BJ (cell line): ENCODE measurements at regions not wholly inside any gene's neighbourhood (a gene's known extent, or its start where the extent isn't known, plus 50 kb on each side); places are given as distances from the start of the nearest gene placed in this dataset.

Experiments used
- CTCF ChIA-PET: fragments of 350-600 bp; formaldehyde crosslinking; extraction: SDS; loops from one replicate; lab custom pipeline; 2021; ENCODE audit warnings: antibody characterized with exemption, inconsistent platforms; lab: Yijun Ruan, JAX
- POLR2A ChIA-PET: fragments of 300-600 bp; sonication (Branson Sonifier 250); formaldehyde crosslinking; extraction: SDS; loops from one replicate; lab custom pipeline; 2021; ENCODE audit warnings: antibody characterized with exemption; lab: Charles Lee
- DNase-seq: peaks from one replicate; pipeline ENCODE4 v3.0.0-alpha.2; 2011; ENCODE audit warnings: low read depth
- H3K27me3 ChIP-seq: 2 replicates; pipeline ENCODE4 v1.6.0; 2011; ENCODE audit warnings: low read length; ENCODE audit not compliant: control insufficient read depth, insufficient read depth
- H3K36me3 ChIP-seq: 2 replicates; pipeline ENCODE4 v1.5.1; 2011; ENCODE audit warnings: low read length; ENCODE audit not compliant: control insufficient read depth, insufficient read depth
- H3K4me3 ChIP-seq: 2 replicates; pipeline ENCODE4 v1.5.1; 2011; ENCODE audit warnings: low read depth, mild to moderate bottlenecking, control low read depth, low read length
- TF ChIP-seq, protein P1 (sequence below): IDR thresholded peaks from 2 replicates; pipeline ENCODE4 v1.5.1; 2011; ENCODE audit warnings: low read depth, mild to moderate bottlenecking, control low read depth, inconsistent platforms, low read length, moderate library complexity; ENCODE audit not compliant: insufficient read depth

DNA sequence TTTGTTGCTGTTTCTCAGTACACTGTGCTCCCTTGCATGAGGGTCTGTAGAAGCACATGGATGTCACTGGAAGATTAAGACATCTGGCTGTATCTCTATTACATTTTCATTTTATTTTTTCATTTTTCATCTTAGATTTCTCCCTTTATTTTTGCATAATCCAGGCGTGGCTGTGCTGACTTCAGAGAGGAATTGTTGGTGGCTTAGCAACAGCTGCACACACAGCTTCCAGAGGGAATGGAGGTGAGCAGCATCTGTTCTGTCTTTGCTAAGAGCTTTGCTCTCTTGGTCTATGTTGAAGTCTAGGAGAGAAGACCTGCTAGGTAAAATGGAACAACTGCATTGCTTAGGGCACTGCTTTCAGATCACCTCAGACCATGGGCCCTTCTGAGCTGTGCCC lies 254.4 kb upstream of the SP4 start:
- TF ChIP-seq, protein P1, sequence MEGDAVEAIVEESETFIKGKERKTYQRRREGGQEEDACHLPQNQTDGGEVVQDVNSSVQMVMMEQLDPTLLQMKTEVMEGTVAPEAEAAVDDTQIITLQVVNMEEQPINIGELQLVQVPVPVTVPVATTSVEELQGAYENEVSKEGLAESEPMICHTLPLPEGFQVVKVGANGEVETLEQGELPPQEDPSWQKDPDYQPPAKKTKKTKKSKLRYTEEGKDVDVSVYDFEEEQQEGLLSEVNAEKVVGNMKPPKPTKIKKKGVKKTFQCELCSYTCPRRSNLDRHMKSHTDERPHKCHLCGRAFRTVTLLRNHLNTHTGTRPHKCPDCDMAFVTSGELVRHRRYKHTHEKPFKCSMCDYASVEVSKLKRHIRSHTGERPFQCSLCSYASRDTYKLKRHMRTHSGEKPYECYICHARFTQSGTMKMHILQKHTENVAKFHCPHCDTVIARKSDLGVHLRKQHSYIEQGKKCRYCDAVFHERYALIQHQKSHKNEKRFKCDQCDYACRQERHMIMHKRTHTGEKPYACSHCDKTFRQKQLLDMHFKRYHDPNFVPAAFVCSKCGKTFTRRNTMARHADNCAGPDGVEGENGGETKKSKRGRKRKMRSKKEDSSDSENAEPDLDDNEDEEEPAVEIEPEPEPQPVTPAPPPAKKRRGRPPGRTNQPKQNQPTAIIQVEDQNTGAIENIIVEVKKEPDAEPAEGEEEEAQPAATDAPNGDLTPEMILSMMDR = no peak
- CTCF ChIA-PET = no interaction called here
- Histone ChIP-seq H3K36me3 (no peaks in the 10 kb centered on the region), H3K4me3 (no peak overlapping the region), H3K27me3 (no peaks in the 10 kb centered on the region)
- no peak for DNase-seq
- POLR2A ChIA-PET = no interaction called here

DNA sequence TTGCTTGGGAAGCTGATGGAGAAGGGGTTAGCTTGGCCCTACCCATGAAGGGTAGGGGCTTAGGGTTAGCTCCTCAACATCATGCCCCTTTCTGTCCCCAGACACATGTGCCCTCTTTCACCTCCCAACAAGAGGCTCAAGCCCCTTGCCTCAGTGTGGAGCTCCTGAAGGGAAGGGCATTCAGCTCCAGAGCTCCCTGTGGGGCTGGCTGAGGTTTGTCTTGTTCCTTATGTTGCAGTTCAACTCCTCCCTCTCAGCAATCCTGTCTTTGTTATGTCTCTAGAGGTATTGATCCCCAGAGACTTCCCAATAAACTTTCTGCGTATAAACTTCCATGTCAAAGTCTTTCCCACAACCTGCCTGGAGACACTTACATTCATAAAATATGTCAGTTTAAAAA lies 252.2 kb upstream of the SP4 start:
- DNase-seq = no peak
- Histone ChIP-seq H3K36me3 (no peaks in the 10 kb centered on the region), H3K27me3 (no peaks in the 10 kb centered on the region), H3K4me3 (no peak overlapping the region)
- TF ChIP-seq, protein P1 = no peak
- ChIA-PET CTCF (no interaction called here), POLR2A (no interaction called here)

GRCh38 chr7:21184942-21185652 lies 242.8 kb upstream of the SP4 start:
- TF ChIP-seq, protein P1 = no peak
- CTCF ChIA-PET = interaction anchor here (0.8 kb wide), 1 partner anchor 289 kb away, joined by 3 read pairs; no protein-coding TSS in a partner anchor
- POLR2A ChIA-PET = no interaction called here

DNA sequence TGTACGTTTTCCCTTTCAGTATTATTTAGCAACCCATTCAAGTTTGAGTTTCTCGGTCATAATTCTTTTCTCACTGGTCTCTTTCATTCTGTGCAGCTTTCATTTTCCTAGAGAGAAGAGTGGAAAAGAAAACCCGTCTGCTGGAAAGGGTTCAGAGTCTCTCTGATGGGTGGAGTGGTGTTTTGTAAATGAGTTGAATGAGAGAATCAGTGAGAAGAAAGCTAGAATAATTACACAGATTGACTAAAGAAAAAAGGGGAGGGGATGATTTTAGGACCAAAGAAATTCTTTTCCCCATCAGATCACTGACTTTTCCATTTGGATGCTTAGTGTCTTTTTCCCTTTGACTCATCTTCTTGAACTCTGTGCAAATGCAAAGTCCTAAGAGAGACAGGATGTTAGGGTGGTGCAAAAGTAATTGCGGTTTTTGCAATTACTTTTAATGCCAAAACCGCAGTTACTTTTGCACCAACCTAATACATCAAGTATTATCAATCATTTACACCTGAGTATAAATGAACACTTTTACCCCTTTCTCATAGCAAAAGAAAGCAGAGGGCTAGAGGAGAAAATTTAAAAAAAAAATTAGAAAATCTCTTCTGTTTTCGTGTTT lies 242.1 kb upstream of the SP4 start:
- CTCF ChIA-PET = interaction anchor here (0.8 kb wide), 1 partner anchor 290 kb away, joined by 3 read pairs; no protein-coding TSS in a partner anchor
- TF ChIP-seq, protein P1 = no peak
- POLR2A ChIA-PET = no interaction called here

More at GRCh38 chr7:21184942-21185652, 242.8 kb upstream of the SP4 start:
- no peaks in the 10 kb centered on the region for H3K27me3 ChIP-seq
- no peak for DNase-seq
- no peak overlapping the region for H3K4me3 ChIP-seq
- no peaks in the 10 kb centered on the region for H3K36me3 ChIP-seq

GRCh38 chr7:21191321-21192073 lies 236.4 kb upstream of the SP4 start:
- Histone ChIP-seq H3K27me3 (no peaks in the 10 kb centered on the region), H3K4me3 (no peak overlapping the region), H3K36me3 (no peaks in the 10 kb centered on the region)
- TF ChIP-seq, protein P1 = no peak
- CTCF ChIA-PET = no interaction called here
- POLR2A ChIA-PET = no interaction called here
- DNase-seq = no peak

More for the DNA sequence above, 242.1 kb upstream of the SP4 start:
- H3K36me3 ChIP-seq = no peaks in the 10 kb centered on the region
- no peaks in the 10 kb centered on the region for H3K27me3 ChIP-seq
- DNase-seq = no peak
- H3K4me3 ChIP-seq = no peak overlapping the region
